Smooth muscle cell (in vitro differentiated cells): ENCODE measurements at regions not wholly inside any gene's neighbourhood (a gene's known extent, or its start where the extent isn't known, plus 50 kb on each side); places are given as distances from the start of the nearest gene placed in this dataset.

Experiments
- DNase-seq: peaks from one replicate; lab custom pipeline; 2025; ENCODE audit not compliant: unreplicated experiment; lab: John Stamatoyannopoulos, UW
- H2AFZ ChIP-seq: fragments of 200-600 bp; sonication (generic); 2 replicates; pipeline ENCODE4 v1.6.0; 2016; ENCODE audit warnings: antibody characterized with exemption, low read depth, mild to moderate bottlenecking
- H3F3A ChIP-seq: fragments of 200-600 bp; sonication (generic); 2 replicates; pipeline ENCODE4 v1.6.0; 2017; ENCODE audit warnings: antibody characterized with exemption, low read depth
- H3K27ac ChIP-seq: fragments of 200-600 bp; sonication (generic); 2 replicates; pipeline ENCODE4 v1.5.1; 2016; ENCODE audit warnings: low read depth, mild to moderate bottlenecking
- H3K27me3 ChIP-seq: fragments of 200-600 bp; sonication (generic); 2 replicates; pipeline ENCODE4 v1.6.1; 2016; ENCODE audit warnings: low read depth, mild to moderate bottlenecking
- H3K36me3 ChIP-seq: fragments of 200-600 bp; sonication (generic); 2 replicates; pipeline ENCODE4 v1.5.1; 2016; ENCODE audit warnings: low read depth
- H3K4me1 ChIP-seq: fragments of 200-600 bp; sonication (generic); 2 replicates; pipeline ENCODE4 v1.5.1; 2016; ENCODE audit warnings: low read depth
- H3K4me2 ChIP-seq: fragments of 200-600 bp; sonication (generic); 2 replicates; pipeline ENCODE4 v1.6.0; 2016; ENCODE audit warnings: mild to moderate bottlenecking
- H3K4me3 ChIP-seq: fragments of 200-600 bp; sonication (generic); 2 replicates; pipeline ENCODE4 v1.5.1; 2016; ENCODE audit warnings: mild to moderate bottlenecking
- H3K79me2 ChIP-seq: fragments of 200-600 bp; sonication (generic); 2 replicates; pipeline ENCODE4 v1.6.0; 2016; ENCODE audit warnings: low read depth, mild to moderate bottlenecking
- H3K9ac ChIP-seq: fragments of 200-600 bp; sonication (generic); 2 replicates; pipeline ENCODE4 v1.6.0; 2016; ENCODE audit warnings: low read depth
- H3K9me3 ChIP-seq: fragments of 200-600 bp; sonication (generic); replicated peaks from 2 replicates; pipeline ENCODE4 v1.5.1; 2016; ENCODE audit warnings: low read depth
- H4K20me1 ChIP-seq: fragments of 200-600 bp; sonication (generic); 2 replicates; pipeline ENCODE4 v1.6.0; 2016; ENCODE audit warnings: low read depth
- CTCF ChIP-seq: fragments of 200-600 bp; sonication (generic); IDR thresholded peaks from 2 replicates; pipeline ENCODE4 v1.5.1; 2017; ENCODE audit warnings: borderline replicate concordance, mild to moderate bottlenecking, antibody characterized with exemption; ENCODE audit not compliant: insufficient read depth, poor library complexity, severe bottlenecking
- WGBS: methylation state at CpG from one replicate; pipeline ENCODE4 v1.1.7; 2016; ENCODE audit warnings: low lambda C conversion rate; 5-methylcytosine and 5-hydroxymethylcytosine counted together

- H4K20me1 ChIP-seq, result no peaks in the 10 kb centered on the region
- H3K9ac ChIP-seq, result no peak overlapping the region
- H3K4me3 ChIP-seq, result no peak overlapping the region
- H3K9me3 ChIP-seq, result no peaks in the 10 kb centered on the region
- TF ChIP-seq CTCF, result no peak
- no peak overlapping the region for H3K4me2 ChIP-seq
- no peaks in the 10 kb centered on the region for H3K79me2 ChIP-seq
- no peaks in the 10 kb centered on the region for H3K4me1 ChIP-seq
- no peak for DNase-seq
- no peaks in the 10 kb centered on the region for H3F3A ChIP-seq
- H2AFZ ChIP-seq, result no peak overlapping the region
- H3K27me3 ChIP-seq, result no peaks in the 10 kb centered on the region
- H3K27ac ChIP-seq, result no peak overlapping the region
- no peaks in the 10 kb centered on the region for H3K36me3 ChIP-seq
Observed at GRCh38 chr3:153843994-153844393, 277.2 kb upstream of the ARHGEF26 start.

GRCh38 chr3:153845311-153845710, 275.9 kb upstream of the ARHGEF26 start:
- Histone ChIP-seq H3K9ac (no peak overlapping the region), H3K4me3 (no peak overlapping the region), H3K27me3 (no peaks in the 10 kb centered on the region), H3K4me2 (no peak overlapping the region), H3F3A (no peaks in the 10 kb centered on the region), H4K20me1 (no peaks in the 10 kb centered on the region), H2AFZ (no peak overlapping the region), H3K79me2 (no peaks in the 10 kb centered on the region), H3K27ac (no peak overlapping the region), H3K4me1 (no peaks in the 10 kb centered on the region), H3K36me3 (no peaks in the 10 kb centered on the region), H3K9me3 (no peaks in the 10 kb centered on the region)
- 93% methylated on average over 4 of the region's 4 CpGs for WGBS
- TF ChIP-seq CTCF, result no peak
- DNase-seq, result no peak

- H4K20me1 ChIP-seq, result no peaks in the 10 kb centered on the region
- H3F3A ChIP-seq, result no peaks in the 10 kb centered on the region
- H2AFZ ChIP-seq, result no peak overlapping the region
- WGBS, result 78% methylated on average over 3 of the region's 3 CpGs
- no peak overlapping the region for H3K9ac ChIP-seq
- no peak overlapping the region for H3K4me3 ChIP-seq
- H3K27ac ChIP-seq, result no peak overlapping the region
- no peaks in the 10 kb centered on the region for H3K9me3 ChIP-seq
- no peaks in the 10 kb centered on the region for H3K36me3 ChIP-seq
- H3K27me3 ChIP-seq, result no peaks in the 10 kb centered on the region
- no peak overlapping the region for H3K4me2 ChIP-seq
- no peak for TF ChIP-seq CTCF
- DNase-seq, result no peak
- no peaks in the 10 kb centered on the region for H3K79me2 ChIP-seq
- no peaks in the 10 kb centered on the region for H3K4me1 ChIP-seq
Observed at GRCh38 chr3:153848702-153849101, 272.5 kb upstream of the ARHGEF26 start.

- H3K36me3 ChIP-seq, result no peaks in the 10 kb centered on the region
- DNase-seq, result no peak
- H4K20me1 ChIP-seq, result no peaks in the 10 kb centered on the region
- H3F3A ChIP-seq, result no peaks in the 10 kb centered on the region
- H3K27me3 ChIP-seq, result no peaks in the 10 kb centered on the region
- H2AFZ ChIP-seq, result no peak overlapping the region
- H3K4me3 ChIP-seq, result no peak overlapping the region
- no peaks in the 10 kb centered on the region for H3K9me3 ChIP-seq
- no peak overlapping the region for H3K27ac ChIP-seq
- H3K79me2 ChIP-seq, result no peaks in the 10 kb centered on the region
- 46% methylated on average over 2 of the region's 2 CpGs for WGBS
- H3K4me2 ChIP-seq, result no peak overlapping the region
- no peak overlapping the region for H3K9ac ChIP-seq
- TF ChIP-seq CTCF, result no peak
- no peaks in the 10 kb centered on the region for H3K4me1 ChIP-seq
Observed at GRCh38 chr3:153852355-153852754, 268.8 kb upstream of the ARHGEF26 start.
